AG04450 (cell line): ENCODE measurements at regions not wholly inside any gene's neighbourhood (a gene's known extent, or its start where the extent isn't known, plus 50 kb on each side); places are given as distances from the start of the nearest gene placed in this dataset.
"Not testable (repeated sequence)": the region's sequence is repeated elsewhere in the genome, so short reads cannot be mapped to it uniquely, and the experiment has no call there.

ENCODE experiments used
- CTCF ChIA-PET: fragments of 300-600, 350-600 bp; formaldehyde crosslinking; extraction: SDS; loops from one replicate; lab custom pipeline; 2022; ENCODE audit warnings: antibody characterized with exemption, inconsistent platforms; lab: Charles Lee
- POLR2A ChIA-PET: fragments of 350-600 bp; formaldehyde crosslinking; extraction: SDS; loops from one replicate; lab custom pipeline; 2021; ENCODE audit warnings: antibody characterized with exemption, inconsistent platforms; lab: Yijun Ruan, JAX
- DNase-seq: peaks from one replicate; pipeline ENCODE4 v3.0.0-alpha.2; 2011; ENCODE audit warnings: low read depth, low spot score
- H3K27ac ChIP-seq: one replicate; pipeline ENCODE4 v1.5.1; 2012; ENCODE audit warnings: low read depth, low read length, control low read depth
- H3K27me3 ChIP-seq: one replicate; pipeline ENCODE4 v1.6.0; 2012; ENCODE audit warnings: low read length; ENCODE audit not compliant: control insufficient read depth, insufficient read depth
- H3K4me3 ChIP-seq: 2 replicates; pipeline ENCODE4 v1.5.1; 2011; ENCODE audit warnings: mild to moderate bottlenecking, low read depth, low read length, control low read depth
- H3K9me3 ChIP-seq: 2 replicates; pipeline ENCODE4 v1.5.1; 2012; ENCODE audit warnings: low read length; ENCODE audit not compliant: control insufficient read depth, insufficient read depth
- TF ChIP-seq, protein P1 (sequence below): IDR thresholded peaks from 2 replicates; pipeline ENCODE4 v1.5.1; 2011; ENCODE audit warnings: low read depth, low read length, control low read depth, inconsistent platforms

DNA sequence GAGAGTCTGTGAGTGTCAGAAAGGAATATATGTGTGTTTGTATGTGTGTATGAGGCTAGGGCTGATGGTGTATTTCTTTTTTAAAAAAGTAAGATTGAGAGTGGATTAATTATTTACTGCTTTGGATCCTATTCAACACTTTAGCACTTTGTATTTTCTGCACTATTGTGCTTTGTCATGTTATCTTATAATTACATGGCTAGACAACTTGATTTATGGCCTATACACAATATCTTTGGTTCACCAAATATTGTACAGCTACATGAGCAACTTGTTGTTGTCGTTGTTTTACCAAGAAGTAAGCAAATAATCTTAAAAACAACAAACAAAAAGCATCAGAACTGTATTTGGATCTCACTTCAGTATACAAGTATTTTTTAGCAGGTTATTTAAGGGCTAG lies 84.6 kb upstream of the TBX18 start:
- Histone ChIP-seq H3K4me3 (no peak overlapping the region), H3K27ac (no peak overlapping the region), H3K9me3 (no peaks in the 10 kb centered on the region), H3K27me3 (no peaks in the 10 kb centered on the region)
- TF ChIP-seq, protein P1, sequence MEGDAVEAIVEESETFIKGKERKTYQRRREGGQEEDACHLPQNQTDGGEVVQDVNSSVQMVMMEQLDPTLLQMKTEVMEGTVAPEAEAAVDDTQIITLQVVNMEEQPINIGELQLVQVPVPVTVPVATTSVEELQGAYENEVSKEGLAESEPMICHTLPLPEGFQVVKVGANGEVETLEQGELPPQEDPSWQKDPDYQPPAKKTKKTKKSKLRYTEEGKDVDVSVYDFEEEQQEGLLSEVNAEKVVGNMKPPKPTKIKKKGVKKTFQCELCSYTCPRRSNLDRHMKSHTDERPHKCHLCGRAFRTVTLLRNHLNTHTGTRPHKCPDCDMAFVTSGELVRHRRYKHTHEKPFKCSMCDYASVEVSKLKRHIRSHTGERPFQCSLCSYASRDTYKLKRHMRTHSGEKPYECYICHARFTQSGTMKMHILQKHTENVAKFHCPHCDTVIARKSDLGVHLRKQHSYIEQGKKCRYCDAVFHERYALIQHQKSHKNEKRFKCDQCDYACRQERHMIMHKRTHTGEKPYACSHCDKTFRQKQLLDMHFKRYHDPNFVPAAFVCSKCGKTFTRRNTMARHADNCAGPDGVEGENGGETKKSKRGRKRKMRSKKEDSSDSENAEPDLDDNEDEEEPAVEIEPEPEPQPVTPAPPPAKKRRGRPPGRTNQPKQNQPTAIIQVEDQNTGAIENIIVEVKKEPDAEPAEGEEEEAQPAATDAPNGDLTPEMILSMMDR = no peak
- ChIA-PET CTCF (no interaction called here), POLR2A (no interaction called here)
- no peak for DNase-seq

DNA sequence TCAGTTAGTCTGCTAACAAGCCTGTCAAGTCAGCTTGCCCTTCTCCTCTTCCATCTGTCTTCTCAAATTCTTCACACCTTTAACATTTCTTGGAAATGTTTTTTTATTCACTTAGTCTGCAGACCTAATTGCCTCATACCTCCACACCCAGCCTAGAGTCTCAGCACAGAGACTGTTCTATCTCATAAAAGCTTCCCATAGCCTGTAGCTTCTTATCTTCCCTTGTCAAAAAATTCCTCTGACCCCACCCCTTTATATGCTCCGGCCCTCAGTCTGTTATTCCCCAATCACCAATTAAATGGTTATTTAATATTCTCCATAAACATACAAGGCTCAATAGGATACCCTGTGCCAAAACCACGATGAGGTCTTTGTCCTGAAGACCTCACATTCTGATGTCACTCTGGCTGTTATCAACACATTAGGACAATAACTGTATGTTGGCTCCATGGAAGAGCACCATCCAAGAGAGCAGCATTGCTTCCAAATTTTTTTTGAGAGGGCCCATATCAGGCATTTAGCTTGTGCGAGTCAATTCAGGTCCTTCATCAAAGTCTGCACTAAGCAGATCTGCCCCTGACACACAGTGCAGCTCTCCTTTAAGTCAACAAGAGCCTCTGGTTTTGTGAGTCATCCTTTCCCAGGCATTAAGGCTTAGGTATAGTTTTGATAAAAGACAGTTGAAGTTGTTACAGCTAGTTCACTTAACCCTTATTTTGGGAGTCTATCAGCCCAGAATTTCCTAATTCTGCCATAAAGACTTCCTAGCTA lies 83.2 kb upstream of the TBX18 start:
- TF ChIP-seq, protein P1 = no peak
- no peak overlapping the region for H3K4me3 ChIP-seq
- no peak for DNase-seq
- H3K27ac ChIP-seq = no peak overlapping the region
- no peaks in the 10 kb centered on the region for H3K27me3 ChIP-seq
- no peaks in the 10 kb centered on the region for H3K9me3 ChIP-seq
- ChIA-PET POLR2A (no interaction called here), CTCF (no interaction called here)

DNA sequence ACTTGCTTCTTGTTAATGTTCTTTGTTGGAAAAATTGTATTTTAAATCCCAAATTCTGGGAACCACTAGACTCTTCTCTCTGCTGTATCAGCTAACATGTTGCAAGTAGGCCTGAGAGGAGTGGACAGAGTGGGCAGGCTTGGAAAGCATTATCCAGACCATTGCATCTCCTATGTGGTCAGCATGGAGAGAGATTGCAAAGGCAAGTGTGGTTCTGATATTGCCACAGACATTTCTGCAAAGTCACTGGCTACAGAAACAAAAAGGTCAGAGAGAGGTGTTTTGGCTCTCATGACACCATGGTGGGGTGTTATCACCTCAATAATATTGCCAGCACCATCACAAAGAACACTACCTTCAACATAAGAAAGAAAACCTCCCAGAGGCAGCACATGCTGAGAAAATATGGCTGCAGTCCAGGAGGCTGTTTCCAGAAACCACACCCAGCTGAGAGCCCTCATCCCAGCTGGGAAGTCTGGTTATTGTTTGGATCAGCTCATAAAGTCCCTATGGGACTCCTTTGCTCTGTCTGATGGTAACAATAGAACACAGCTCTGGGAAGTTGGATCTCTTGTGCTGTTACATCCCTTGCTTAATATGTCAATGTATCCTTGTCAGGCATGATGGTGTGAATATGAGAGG lies 78.2 kb upstream of the TBX18 start:
- no peak for DNase-seq
- CTCF ChIA-PET = no interaction called here
- Histone ChIP-seq H3K27me3 (no peaks in the 10 kb centered on the region), H3K27ac (no peak overlapping the region), H3K4me3 (no peak overlapping the region), H3K9me3 (no peaks in the 10 kb centered on the region)
- POLR2A ChIA-PET = no interaction called here
- TF ChIP-seq, protein P1 = no peak

- H3K27ac ChIP-seq, H3K4me3 ChIP-seq, POLR2A ChIA-PET, H3K9me3 ChIP-seq, DNase-seq, H3K27me3 ChIP-seq, CTCF ChIA-PET: not testable (repeated sequence)
Observed at GRCh38 chr6:84837068-84837866, 72.9 kb upstream of the TBX18 start.

DNA sequence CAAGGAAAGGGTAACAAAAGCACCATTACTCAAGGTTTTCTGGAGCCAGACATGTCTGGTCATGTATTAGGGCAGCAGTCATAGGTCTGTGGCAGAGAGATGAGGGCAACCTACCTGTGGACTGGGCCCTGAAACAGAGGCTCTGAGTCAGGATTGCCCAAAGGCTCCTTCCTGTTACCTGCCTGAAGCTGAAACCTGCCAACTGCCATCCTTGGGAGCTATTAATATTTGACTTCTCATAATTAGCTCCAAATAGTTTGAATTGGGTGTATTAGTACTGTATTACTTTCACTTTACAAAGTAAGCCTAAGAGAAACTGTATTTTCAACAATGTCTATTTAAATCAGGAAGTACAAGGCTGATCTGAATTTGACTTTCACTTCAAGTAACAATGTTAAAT lies 72.0 kb upstream of the TBX18 start:
- ChIA-PET CTCF (no interaction called here), POLR2A (no interaction called here)
- no peaks in the 10 kb centered on the region for H3K9me3 ChIP-seq
- H3K27ac ChIP-seq = no peak overlapping the region
- no peak overlapping the region for H3K4me3 ChIP-seq
- H3K27me3 ChIP-seq = no peaks in the 10 kb centered on the region
- no peak for DNase-seq
- TF ChIP-seq, protein P1 = no peak
